Tibial artery (tissue), 4 donors: ENCODE measurements at regions not wholly inside any gene's neighbourhood (a gene's known extent, or its start where the extent isn't known, plus 50 kb on each side); places are given as distances from the start of the nearest gene placed in this dataset.

Experiments used
- DNase-seq, 2 donors: peaks; one replicate each; pipeline ENCODE4 v3.0.0-alpha.2; 2019
- H3K27ac ChIP-seq, 2 donors: fragments of 200-600 bp; sonication (generic) in 1 of 2; 1 replicate in 1 of 2; 2 replicates in 1 of 2; pipeline ENCODE4 v1.5.1; 2018 to 2019; ENCODE audit warnings: mild to moderate bottlenecking in 1 of 2
- H3K27me3 ChIP-seq, 2 donors: fragments of 200-600 bp; sonication (generic) in 1 of 2; one replicate each; pipeline versions ENCODE4 v1.5.1 to v1.6.0; 2016 to 2019
- H3K36me3 ChIP-seq, 3 donors: fragments of 200-600 bp; sonication (generic) in 2 of 3; one replicate each; pipeline ENCODE4 v1.5.1; 2016 to 2019; ENCODE audit warnings: mild to moderate bottlenecking in 2 of 3
- H3K4me1 ChIP-seq, 4 donors: fragments of 200-600 bp; sonication (generic) in 2 of 4; 1 replicate in 3 of 4; 2 replicates in 1 of 4; pipeline ENCODE4 v1.5.1; 2016 to 2019
- H3K4me3 ChIP-seq, 2 donors: fragments of 200-600 bp; sonication (generic) in 1 of 2; 1 replicate in 1 of 2; 2 replicates in 1 of 2; pipeline ENCODE4 v1.5.1; 2018 to 2019; ENCODE audit warnings: mild to moderate bottlenecking in 2 of 2
- H3K9me3 ChIP-seq, 3 donors: fragments of 200-600 bp; sonication (generic) in 1 of 3; one replicate each; pipeline ENCODE4 v1.5.1; 2016 to 2019
- CTCF ChIP-seq, 2 experiments: fragments of 200-600 bp in 1 of 2; fragments of 450-650 bp in 1 of 2; IDR thresholded peaks; one replicate each; pipeline ENCODE4 v1.5.1; 2017 to 2019; ENCODE audit warnings: antibody characterized with exemption in 2 of 2, mild to moderate bottlenecking in 1 of 2, moderate library complexity in 1 of 2
- intact Hi-C: fragments of 100-400 bp; cut with DNase I; formaldehyde crosslinking; loops from one replicate; pipeline ENCODE4 v1.15.0; 2023; ENCODE audit warnings: low total_unique reads

- no peak overlapping the region for H3K27ac ChIP-seq
Observed at GRCh38 chr2:6692819-6693218, 172.9 kb downstream of the CMPK2 start.

GRCh38 chr2:6694555-6694954 lies 171.2 kb downstream of the CMPK2 start:
- no peak for DNase-seq
- intact Hi-C loops, result no loop called here
- TF ChIP-seq CTCF (IDR thresholded peaks at IDR 0.05), result no peak
- Histone ChIP-seq H3K4me1 (no peaks in the 10 kb centered on the region), H3K27ac (no peak overlapping the region), H3K4me3 (no peak overlapping the region), H3K27me3 (no peaks in the 10 kb centered on the region), H3K9me3 (no peaks in the 10 kb centered on the region), H3K36me3 (no peaks in the 10 kb centered on the region)

More at GRCh38 chr2:6692819-6693218, 172.9 kb downstream of the CMPK2 start:
- H3K4me1 ChIP-seq, result no peaks in the 10 kb centered on the region
- TF ChIP-seq CTCF (IDR thresholded peaks at IDR 0.05), result no peak
- intact Hi-C loops, result no loop called here
- no peak for DNase-seq
- no peak overlapping the region for H3K4me3 ChIP-seq
- no peaks in the 10 kb centered on the region for H3K27me3 ChIP-seq
- no peaks in the 10 kb centered on the region for H3K9me3 ChIP-seq
- H3K36me3 ChIP-seq, result no peaks in the 10 kb centered on the region

- intact Hi-C loops, result no loop called here
- no peaks in the 10 kb centered on the region for H3K4me1 ChIP-seq
- no peaks in the 10 kb centered on the region for H3K27me3 ChIP-seq
- H3K9me3 ChIP-seq, result peaks cover 0 to 9% (median 0%) of the 10 kb centered on the region in 3 donors
- no peak for DNase-seq
- H3K4me3 ChIP-seq, result no peak overlapping the region
- H3K27ac ChIP-seq, result no peak overlapping the region
- H3K36me3 ChIP-seq, result no peaks in the 10 kb centered on the region
- TF ChIP-seq CTCF (IDR thresholded peaks at IDR 0.05), result no peak
Observed at GRCh38 chr2:6700335-6700734, 165.4 kb downstream of the CMPK2 start.

GRCh38 chr2:6704077-6704476 lies 161.6 kb downstream of the CMPK2 start:
- no peak overlapping the region for H3K4me3 ChIP-seq
- H3K27me3 ChIP-seq, result no peaks in the 10 kb centered on the region
- H3K9me3 ChIP-seq, result peaks cover 0 to 9% (median 0%) of the 10 kb centered on the region in 3 donors
- intact Hi-C loops, result no loop called here
- no peak for DNase-seq
- H3K27ac ChIP-seq, result no peak overlapping the region
- H3K4me1 ChIP-seq, result no peaks in the 10 kb centered on the region
- H3K36me3 ChIP-seq, result no peaks in the 10 kb centered on the region
- no peak for TF ChIP-seq CTCF (IDR thresholded peaks at IDR 0.05)

- Histone ChIP-seq H3K36me3 (no peaks in the 10 kb centered on the region), H3K27me3 (no peaks in the 10 kb centered on the region), H3K27ac (no peak overlapping the region), H3K9me3 (no peaks in the 10 kb centered on the region), H3K4me3 (no peak overlapping the region), H3K4me1 (no peaks in the 10 kb centered on the region)
- intact Hi-C loops, result no loop called here
- TF ChIP-seq CTCF (IDR thresholded peaks at IDR 0.05), result no peak
- DNase-seq, result no peak
Observed at GRCh38 chr2:6721395-6721794, 144.3 kb downstream of the CMPK2 start.

GRCh38 chr2:6722574-6722973 lies 143.1 kb downstream of the CMPK2 start:
- H3K36me3 ChIP-seq, result no peaks in the 10 kb centered on the region
- no peaks in the 10 kb centered on the region for H3K27me3 ChIP-seq
- no peak for DNase-seq
- no peak for TF ChIP-seq CTCF (IDR thresholded peaks at IDR 0.05)
- intact Hi-C loops, result no loop called here
- H3K4me1 ChIP-seq, result no peaks in the 10 kb centered on the region
- no peaks in the 10 kb centered on the region for H3K9me3 ChIP-seq
- H3K4me3 ChIP-seq, result no peak overlapping the region
- no peak overlapping the region for H3K27ac ChIP-seq
